OCI-LY7 (cell line): ENCODE measurements at regions not wholly inside any gene's neighbourhood (a gene's known extent, or its start where the extent isn't known, plus 50 kb on each side); places are given as distances from the start of the nearest gene placed in this dataset.

ENCODE experiments used
- CTCF ChIP-seq: fragments of 200-600 bp; sonication (generic); conservative IDR thresholded peaks from 2 replicates; pipeline ENCODE4 v1.5.1; 2014; ENCODE audit warnings: mild to moderate bottlenecking, antibody characterized with exemption, low read length, moderate library complexity, mixed read lengths
- EZH2phosphoT487 ChIP-seq: fragments of 200-600 bp; sonication (generic); IDR thresholded peaks from 2 replicates; pipeline ENCODE4 v1.6.1; 2018; ENCODE audit warnings: low read depth, borderline replicate concordance, mild to moderate bottlenecking, mixed run types, antibody characterized with exemption, low read length, moderate library complexity, mixed read lengths

DNA sequence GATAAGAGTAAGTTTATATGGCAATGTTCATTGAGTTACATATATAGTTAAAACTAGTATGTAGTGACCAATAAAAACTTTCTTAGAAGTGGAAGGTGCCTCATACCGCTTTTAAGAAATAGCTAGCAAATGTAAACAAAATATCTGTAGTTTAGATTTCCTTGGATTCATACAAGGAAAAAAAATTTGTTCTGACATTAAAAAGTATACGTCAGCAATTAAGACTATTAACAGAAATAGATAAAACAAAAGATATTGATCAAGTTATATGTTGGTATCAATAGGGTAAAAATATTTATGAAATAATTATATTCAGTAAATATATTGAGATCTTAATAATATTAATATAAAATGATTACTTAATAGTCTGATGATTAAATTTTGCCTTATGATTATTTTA is 718.8 kb upstream of the LRFN5 start:
- no peak for TF ChIP-seq EZH2phosphoT487
- no peak for TF ChIP-seq CTCF
